ENCODE measurements at regions not wholly inside any gene's neighbourhood (a gene's known extent, or its start where the extent isn't known, plus 50 kb on each side); places are given as distances from the start of the nearest gene placed in this dataset.

GRCh38 chr4:35565640-35566039 lies 678.7 kb downstream of the ARAP2 start:
- no peak overlapping the region for H2AK5ac ChIP-seq (ENCODE audit: low read depth, low read length)
- H4K5ac ChIP-seq (ENCODE audit: insufficient read length, low read depth, low read length): no peak overlapping the region
- H3K56ac ChIP-seq (replicated peaks; ENCODE audit: insufficient read length, low read depth, low read length): no peak overlapping the region
- no peak overlapping the region for H3K4ac ChIP-seq (replicated peaks; ENCODE audit: insufficient read length, low read depth, low read length)
- H2BK15ac ChIP-seq (ENCODE audit: low read length): no peak overlapping the region
- H3K27me3 ChIP-seq (replicated peaks in 1 of 4; ENCODE audit: control insufficient read depth in 3 of 4, extremely low read depth in 1 of 4, insufficient read depth in 3 of 4, low read length in 3 of 4): no peaks in the 10 kb centered on the region
- no peaks in the 10 kb centered on the region for H4K20me1 ChIP-seq (replicated peaks in 1 of 2; ENCODE audit: control insufficient read depth in 1 of 2, insufficient read depth in 2 of 2, low read length in 2 of 2)
- POLR2A ChIA-PET (ENCODE audit: partially characterized antibody): no interaction called here
- FAIRE-seq: no peak
- H3K36me3 ChIP-seq (ENCODE audit: control insufficient read depth in 2 of 4, insufficient read depth in 4 of 4, low read length in 3 of 4): no peaks in the 10 kb centered on the region
- WGBS, 2 experiments (ENCODE audit: extremely low coverage in 1 of 2, insufficient coverage in 1 of 2, insufficient read length in 1 of 2, insufficient replicate concordance in 2 of 2, low coverage in 1 of 2, low lambda C conversion rate in 2 of 2, missing lambda C conversion rate in 1 of 2): 77% methylated on average over 3 of the region's 3 CpGs; no CpG with 5 or more reads in 1 of the 2 experiments
- no peak overlapping the region for H2BK20ac ChIP-seq (ENCODE audit: low read length)
- no peaks in the 10 kb centered on the region for H3K79me2 ChIP-seq (ENCODE audit: control insufficient read depth in 1 of 2, insufficient read depth in 2 of 2, low read length in 2 of 2)
- no peaks in the 10 kb centered on the region for H3K9me3 ChIP-seq (ENCODE audit: insufficient read depth in 2 of 2, low read depth in 1 of 2, low read length in 1 of 2)
- H2BK120ac ChIP-seq (replicated peaks; ENCODE audit: low read depth, low read length): no peak overlapping the region
- H3K18ac ChIP-seq (ENCODE audit: extremely low read depth, low read length): no peak overlapping the region
- DNase-seq (ENCODE audit: low read depth in 1 of 2, low spot score in 2 of 2): no peak
- no peaks in the 10 kb centered on the region for H3K23me2 ChIP-seq (ENCODE audit: low read depth, low read length)
- CTCF ChIA-PET (ENCODE audit: partially characterized antibody): no interaction called here
- no peak overlapping the region for H2BK5ac ChIP-seq (ENCODE audit: low read depth, low read length)
- H2AFZ ChIP-seq (ENCODE audit: low read length): no peak overlapping the region
- TF ChIP-seq TAF7 (optimal IDR thresholded peaks at IDR 0.05; ENCODE audit: borderline replicate concordance, low read depth, low read length) (no peak), SP1 (IDR thresholded peaks at IDR 0.05; ENCODE audit: low read depth, low read length) (no peak), SIN3A (conservative IDR thresholded peaks at IDR 0.05 in 1 of 2, IDR thresholded peaks at IDR 0.05 in 1 of 2; ENCODE audit: low read depth in 1 of 2, low read length in 2 of 2) (no peak), USF2 (IDR thresholded peaks at IDR 0.05; ENCODE audit: low read length) (no peak)
- H3K79me1 ChIP-seq (ENCODE audit: low read depth, low read length): no peaks in the 10 kb centered on the region
- H3K4me1 ChIP-seq (replicated peaks in 1 of 4; ENCODE audit: control insufficient read depth in 3 of 4, insufficient read depth in 4 of 4, low read length in 3 of 4): peaks cover 0 to 2% (median 0%) of the 10 kb centered on the region in 4 experiments; a peak in 1 of 7 replicates
- H3K4me3 ChIP-seq (ENCODE audit: extremely low read depth in 1 of 4, insufficient read depth in 2 of 4, low read depth in 3 of 4, low read length in 4 of 4): no peak overlapping the region
- no peak overlapping the region for H4K91ac ChIP-seq (replicated peaks; ENCODE audit: insufficient read length, low read length)
- no peak overlapping the region for H3K14ac ChIP-seq (ENCODE audit: insufficient read length)
- no peak overlapping the region for H2BK12ac ChIP-seq (ENCODE audit: low read depth, low read length)
- no peak overlapping the region for H3K9ac ChIP-seq (replicated peaks in 1 of 4; ENCODE audit: extremely low read depth in 1 of 4, low read depth in 3 of 4, low read length in 3 of 4)
- no peak overlapping the region for H4K8ac ChIP-seq (ENCODE audit: extremely low read depth, insufficient read depth, low read length)
- H3K23ac ChIP-seq (ENCODE audit: insufficient read length): no peak overlapping the region
- H3K27ac ChIP-seq (ENCODE audit: low read depth, low read length): no peak overlapping the region
- no peak overlapping the region for H3K4me2 ChIP-seq (ENCODE audit: insufficient read depth in 1 of 2, low read depth in 2 of 2, low read length in 2 of 2)
